Skin epidermis (tissue), 12 donors: ENCODE measurements at regions not wholly inside any gene's neighbourhood (a gene's known extent, or its start where the extent isn't known, plus 50 kb on each side); places are given as distances from the start of the nearest gene placed in this dataset.
A peak's percentile ranks its signal among the peaks of the same experiment; 100 is the strongest.
"Not testable (repeated sequence)": the region's sequence is repeated elsewhere in the genome, so short reads cannot be mapped to it uniquely, and the experiment has no call there.

ENCODE experiments used
- H3K27ac ChIP-seq, 21 experiments: fragments of 200-600 bp; sonication (generic) in 11 of 21; one replicate each; pipeline ENCODE4 v1.5.0; 2020; ENCODE audit warnings: mild to moderate bottlenecking in 3 of 21, inconsistent platforms in 2 of 21, moderate library complexity in 2 of 21
- H3K4me3 ChIP-seq, 7 experiments: fragments of 200-600 bp; sonication (generic) in 2 of 7; one replicate each; pipeline ENCODE4 v1.5.0; 2020; ENCODE audit warnings: inconsistent platforms in 2 of 7, mild to moderate bottlenecking in 2 of 7, moderate library complexity in 1 of 7

- H3K4me3 ChIP-seq: no peak overlapping the region
- peak overlapping the region in 7 of 21 experiments; percentile 23 to 77 (median 39) for H3K27ac ChIP-seq
Measured at GRCh38 chr15:58314593-58315216, 117.1 kb upstream of the LIPC start.

GRCh38 chr15:58318517-58318916 is 113.3 kb upstream of the LIPC start:
- Histone ChIP-seq H3K27ac (no peak overlapping the region), H3K4me3 (no peak overlapping the region)

- no peak overlapping the region for H3K27ac ChIP-seq
Measured at GRCh38 chr15:58321034-58321433, 110.8 kb upstream of the LIPC start.

GRCh38 chr15:58322253-58322652 is 109.5 kb upstream of the LIPC start:
- no peak overlapping the region for H3K27ac ChIP-seq
- H3K4me3 ChIP-seq: no peak overlapping the region

More at GRCh38 chr15:58321034-58321433, 110.8 kb upstream of the LIPC start:
- no peak overlapping the region for H3K4me3 ChIP-seq

GRCh38 chr15:58323321-58323720 is 108.5 kb upstream of the LIPC start:
- H3K27ac ChIP-seq: not testable (repeated sequence)

GRCh38 chr15:58324533-58324932 is 107.3 kb upstream of the LIPC start:
- no peak overlapping the region for H3K4me3 ChIP-seq

More at GRCh38 chr15:58323321-58323720, 108.5 kb upstream of the LIPC start:
- H3K4me3 ChIP-seq: not testable (repeated sequence)

GRCh38 chr15:58327958-58328357 is 103.8 kb upstream of the LIPC start:
- H3K27ac ChIP-seq: no peak overlapping the region
- no peak overlapping the region for H3K4me3 ChIP-seq

More at GRCh38 chr15:58324533-58324932, 107.3 kb upstream of the LIPC start:
- H3K27ac ChIP-seq: no peak overlapping the region

GRCh38 chr15:58329211-58329610 is 102.6 kb upstream of the LIPC start:
- H3K27ac ChIP-seq: peak overlapping the region in 2 of 21 experiments; percentile 34 to 37
- H3K4me3 ChIP-seq: no peak overlapping the region

GRCh38 chr15:58329781-58330671 is 101.8 kb upstream of the LIPC start:
- peak overlapping the region in 16 of 21 experiments; percentile 9 to 90 (median 74) for H3K27ac ChIP-seq
- H3K4me3 ChIP-seq: no peak overlapping the region

- Histone ChIP-seq H3K4me3 (no peak overlapping the region), H3K27ac (peak overlapping the region in 20 of 21 experiments; percentile 9 to 90 (median 76))
Measured at GRCh38 chr15:58330741-58331559, 100.8 kb upstream of the LIPC start.

GRCh38 chr15:58331560-58331912 is 100.3 kb upstream of the LIPC start:
- H3K4me3 ChIP-seq: no peak overlapping the region
- peak overlapping the region in 20 of 21 experiments; percentile 38 to 90 (median 78) for H3K27ac ChIP-seq

GRCh38 chr15:58331913-58332675 is 99.7 kb upstream of the LIPC start:
- Histone ChIP-seq H3K27ac (peak overlapping the region in 20 of 21 experiments; percentile 70 to 90 (median 82)), H3K4me3 (no peak overlapping the region)

- Histone ChIP-seq H3K4me3 (no peak overlapping the region), H3K27ac (peak overlapping the region in 20 of 21 experiments; percentile 70 to 90 (median 82))
Measured at GRCh38 chr15:58332676-58333400, 99.0 kb upstream of the LIPC start.

GRCh38 chr15:58334803-58335202 is 97.0 kb upstream of the LIPC start:
- no peak overlapping the region for H3K27ac ChIP-seq

GRCh38 chr15:58336161-58336560 is 95.6 kb upstream of the LIPC start:
- Histone ChIP-seq H3K4me3 (no peak overlapping the region), H3K27ac (no peak overlapping the region)

More at GRCh38 chr15:58334803-58335202, 97.0 kb upstream of the LIPC start:
- no peak overlapping the region for H3K4me3 ChIP-seq

- Histone ChIP-seq H3K4me3 (no peak overlapping the region), H3K27ac (no peak overlapping the region)
Measured at GRCh38 chr15:58340176-58340575, 91.6 kb upstream of the LIPC start.

GRCh38 chr15:58342508-58342907 is 89.3 kb upstream of the LIPC start:
- H3K27ac ChIP-seq: no peak overlapping the region

GRCh38 chr15:58344213-58345070 is 87.3 kb upstream of the LIPC start:
- no peak overlapping the region for H3K4me3 ChIP-seq
- no peak overlapping the region for H3K27ac ChIP-seq

More at GRCh38 chr15:58342508-58342907, 89.3 kb upstream of the LIPC start:
- H3K4me3 ChIP-seq: no peak overlapping the region
